Tibial nerve (tissue), 4 donors: ENCODE measurements at regions not wholly inside any gene's neighbourhood (a gene's known extent, or its start where the extent isn't known, plus 50 kb on each side); places are given as distances from the start of the nearest gene placed in this dataset.

ENCODE experiments used
- DNase-seq, 2 donors: peaks; one replicate each; pipeline ENCODE4 v3.0.0-alpha.2; 2019; ENCODE audit warnings: low spot score in 2 of 2
- H3K27ac ChIP-seq, 4 donors: fragments of 200-600 bp; sonication (generic) in 3 of 4; one replicate each; pipeline ENCODE4 v1.5.1; 2017 to 2019; ENCODE audit warnings: mild to moderate bottlenecking in 1 of 4
- H3K27me3 ChIP-seq, 2 donors: fragments of 200-600 bp; sonication (generic) in 1 of 2; one replicate each; pipeline versions ENCODE4 v1.5.1 to v1.6.0; 2017 to 2019
- H3K36me3 ChIP-seq, 3 donors: fragments of 200-600 bp; sonication (generic); one replicate each; pipeline ENCODE4 v1.5.1; 2018 to 2019
- H3K4me1 ChIP-seq, 4 donors: fragments of 200-600 bp; sonication (generic) in 3 of 4; one replicate each; pipeline ENCODE4 v1.5.1; 2017 to 2019
- H3K4me3 ChIP-seq, 4 donors: fragments of 200-600 bp; sonication (generic) in 3 of 4; one replicate each; pipeline ENCODE4 v1.5.1; 2017 to 2019; ENCODE audit warnings: mild to moderate bottlenecking in 1 of 4, moderate library complexity in 1 of 4
- H3K9me3 ChIP-seq, 4 donors: fragments of 200-600 bp; sonication (generic) in 3 of 4; one replicate each; pipeline ENCODE4 v1.5.1; 2017 to 2019
- CTCF ChIP-seq, 5 experiments: fragments of 200-600 bp in 3 of 5; fragments of 450-650 bp in 2 of 5; sonication (generic) in 3 of 5; IDR thresholded peaks; one replicate each; pipeline ENCODE4 v1.5.1; 2016 to 2019; ENCODE audit warnings: antibody characterized with exemption in 5 of 5, mild to moderate bottlenecking in 3 of 5, moderate library complexity in 2 of 5
- EP300 ChIP-seq, 2 donors: sonication (generic); formaldehyde crosslinking; IDR thresholded peaks; one replicate each; pipeline ENCODE4 v1.6.1; 2017; ENCODE audit warnings: antibody characterized with exemption in 2 of 2, mild to moderate bottlenecking in 1 of 2
- POLR2A ChIP-seq, 2 donors: fragments of 450-650 bp; IDR thresholded peaks; one replicate each; pipeline ENCODE4 v1.6.1; 2017; ENCODE audit warnings: antibody characterized with exemption in 2 of 2, mild to moderate bottlenecking in 2 of 2, moderate library complexity in 2 of 2
- WGBS, 2 donors: methylation state at CpG; one replicate each; pipeline ENCODE4 v1.1.5; 2018; 5-methylcytosine and 5-hydroxymethylcytosine counted together

GRCh38 chr10:4519658-4520402 lies 306.2 kb upstream of the AKR1E2 start:
- TF ChIP-seq EP300 (IDR thresholded peaks at IDR 0.05) (peak in 1 of 2 donors; percentile 92), CTCF (IDR thresholded peaks at IDR 0.05) (no peak)
- no peak overlapping the region for H3K4me3 ChIP-seq
- 94 to 98% methylated on average over 3 of the region's 3 CpGs for WGBS, 2 donors
- H3K27ac ChIP-seq = no peak overlapping the region
- H3K36me3 ChIP-seq = no peaks in the 10 kb centered on the region
- peaks cover 0 to 6% (median 0%) of the 10 kb centered on the region in 4 donors for H3K4me1 ChIP-seq
- H3K9me3 ChIP-seq = no peaks in the 10 kb centered on the region
- peak in 1 of 2 donors; percentile 36 for DNase-seq
- H3K27me3 ChIP-seq = no peaks in the 10 kb centered on the region

GRCh38 chr10:4517746-4518145 lies 308.3 kb upstream of the AKR1E2 start:
- WGBS, 2 donors = 84 to 97% methylated on average over 1 of the region's 1 CpG
- DNase-seq = no peak
- Histone ChIP-seq H3K36me3 (no peaks in the 10 kb centered on the region), H3K9me3 (no peaks in the 10 kb centered on the region), H3K27me3 (no peaks in the 10 kb centered on the region), H3K4me3 (no peak overlapping the region), H3K27ac (no peak overlapping the region), H3K4me1 (peaks cover 0 to 12% (median 4%) of the 10 kb centered on the region in 4 donors)
- TF ChIP-seq POLR2A (IDR thresholded peaks at IDR 0.05) (no peak), CTCF (IDR thresholded peaks at IDR 0.05) (no peak), EP300 (IDR thresholded peaks at IDR 0.05) (no peak)

GRCh38 chr10:4515721-4516120 lies 310.3 kb upstream of the AKR1E2 start:
- H3K27ac ChIP-seq = peak overlapping the region in 1 of 4 donors; percentile 29
- DNase-seq = no peak
- 88 to 90% methylated on average over 5 of the region's 5 CpGs for WGBS, 2 donors
- H3K27me3 ChIP-seq = no peaks in the 10 kb centered on the region
- H3K4me3 ChIP-seq = no peak overlapping the region
- peaks cover 0 to 32% (median 5%) of the 10 kb centered on the region in 4 donors for H3K4me1 ChIP-seq
- H3K36me3 ChIP-seq = no peaks in the 10 kb centered on the region
- H3K9me3 ChIP-seq = no peaks in the 10 kb centered on the region
- TF ChIP-seq EP300 (IDR thresholded peaks at IDR 0.05) = no peak
- no peak for TF ChIP-seq CTCF (IDR thresholded peaks at IDR 0.05)

GRCh38 chr10:4514445-4515108 lies 311.4 kb upstream of the AKR1E2 start:
- Histone ChIP-seq H3K27me3 (no peaks in the 10 kb centered on the region), H3K27ac (peak overlapping the region in 3 of 4 donors; percentile 50 to 63 (median 63)), H3K4me1 (peaks cover 0 to 33% (median 5%) of the 10 kb centered on the region in 4 donors), H3K4me3 (no peak overlapping the region), H3K36me3 (no peaks in the 10 kb centered on the region), H3K9me3 (no peaks in the 10 kb centered on the region)
- DNase-seq = peak; percentile 28 to 43
- 51 to 61% methylated on average over 19 of the region's 19 CpGs for WGBS, 2 donors
- no peak for TF ChIP-seq CTCF (IDR thresholded peaks at IDR 0.05)
- no peak for TF ChIP-seq POLR2A (IDR thresholded peaks at IDR 0.05)
- peak in 1 of 2 donors; percentile 80 for TF ChIP-seq EP300 (IDR thresholded peaks at IDR 0.05)

GRCh38 chr10:4512671-4513240 lies 313.3 kb upstream of the AKR1E2 start:
- 47 to 53% methylated on average over 6 of the region's 6 CpGs for WGBS, 2 donors
- H3K27ac ChIP-seq = no peak overlapping the region

More at GRCh38 chr10:4512671-4513240, 313.3 kb upstream of the AKR1E2 start:
- TF ChIP-seq EP300 (IDR thresholded peaks at IDR 0.05) = no peak
- TF ChIP-seq CTCF (IDR thresholded peaks at IDR 0.05) = peak; percentile 9 to 31 (median 23)
- H3K4me1 ChIP-seq = peaks cover 0 to 33% (median 5%) of the 10 kb centered on the region in 4 donors
- no peaks in the 10 kb centered on the region for H3K36me3 ChIP-seq
- H3K4me3 ChIP-seq = no peak overlapping the region
- DNase-seq = peak in 1 of 2 donors; percentile 43
- no peaks in the 10 kb centered on the region for H3K9me3 ChIP-seq
- H3K27me3 ChIP-seq = no peaks in the 10 kb centered on the region
